Lower leg skin (tissue), 4 donors: ENCODE measurements at regions not wholly inside any gene's neighbourhood (a gene's known extent, or its start where the extent isn't known, plus 50 kb on each side); places are given as distances from the start of the nearest gene placed in this dataset.

Experiments
- DNase-seq, 2 donors: peaks; one replicate each; pipeline ENCODE4 v3.0.0-alpha.2; 2019; ENCODE audit warnings: low spot score in 2 of 2
- H3K4me3 ChIP-seq: fragments of 200-600 bp; sonication (generic); 2 replicates; pipeline ENCODE4 v1.5.1; 2017; ENCODE audit warnings: mild to moderate bottlenecking, low read depth; ENCODE audit not compliant: poor library complexity, severe bottlenecking
- CTCF ChIP-seq, 3 donors: fragments of 450-650 bp; IDR thresholded peaks; one replicate each; pipeline ENCODE4 v1.5.1; 2016; ENCODE audit warnings: antibody characterized with exemption in 3 of 3, mild to moderate bottlenecking in 3 of 3, moderate library complexity in 2 of 3
- POLR2A ChIP-seq, 2 donors: fragments of 450-650 bp; IDR thresholded peaks; one replicate each; pipeline ENCODE4 v1.6.1; 2016 to 2017; ENCODE audit warnings: antibody characterized with exemption in 2 of 2, mild to moderate bottlenecking in 1 of 2, moderate library complexity in 1 of 2
- WGBS, 2 donors: methylation state at CpG; one replicate each; pipeline ENCODE4 v1.1.5; 2018; 5-methylcytosine and 5-hydroxymethylcytosine counted together
- intact Hi-C: fragments of 100-400 bp; cut with DNase I; formaldehyde crosslinking; loops from one replicate; pipeline ENCODE4 v1.15.0; 2023; ENCODE audit warnings: low total_unique reads

GRCh38 chr19:16016226-16017137 is 59.8 kb upstream of the TPM4 start:
- DNase-seq = peak in 1 of 2 donors; percentile 80
- 88% methylated on average over 14 of the region's 15 CpGs for WGBS, 2 donors
- intact Hi-C loops = loop anchor here (5.0 kb wide), 1 partner anchor 744 kb away; no protein-coding TSS in a partner anchor

GRCh38 chr19:16017138-16017490 is 59.2 kb upstream of the TPM4 start:
- WGBS, 2 donors = 85 to 87% methylated on average over 10 to 11 of the region's 11 CpGs
- no peak overlapping the region for H3K4me3 ChIP-seq
- DNase-seq = peak in 1 of 2 donors; percentile 69
- TF ChIP-seq CTCF (IDR thresholded peaks at IDR 0.05) = no peak
- TF ChIP-seq POLR2A (IDR thresholded peaks at IDR 0.05) = no peak
- intact Hi-C loops = loop anchor here (5.0 kb wide), 1 partner anchor 745 kb away; no protein-coding TSS in a partner anchor

More at GRCh38 chr19:16016226-16017137, 59.8 kb upstream of the TPM4 start:
- H3K4me3 ChIP-seq = no peak overlapping the region
- TF ChIP-seq POLR2A (IDR thresholded peaks at IDR 0.05) = no peak
- TF ChIP-seq CTCF (IDR thresholded peaks at IDR 0.05) = no peak

GRCh38 chr19:16018106-16018755 is 58.1 kb upstream of the TPM4 start:
- intact Hi-C loops = loop anchor here (5.0 kb wide), 1 partner anchor 746 kb away; no protein-coding TSS in a partner anchor
- 91 to 93% methylated on average over 13 to 17 of the region's 17 CpGs for WGBS, 2 donors
- DNase-seq = peak in 1 of 2 donors; percentile 72
- H3K4me3 ChIP-seq = no peak overlapping the region
- no peak for TF ChIP-seq POLR2A (IDR thresholded peaks at IDR 0.05)
- no peak for TF ChIP-seq CTCF (IDR thresholded peaks at IDR 0.05)

GRCh38 chr19:16018801-16019551 is 57.3 kb upstream of the TPM4 start:
- TF ChIP-seq POLR2A (IDR thresholded peaks at IDR 0.05) (no peak), CTCF (IDR thresholded peaks at IDR 0.05) (no peak)
- DNase-seq = peak in 1 of 2 donors; percentile 65
- intact Hi-C loops = loop anchor here (5.0 kb wide), 1 partner anchor 747 kb away; no protein-coding TSS in a partner anchor
- WGBS, 2 donors = 64 to 74% methylated on average over 12 to 13 of the region's 13 CpGs
- no peak overlapping the region for H3K4me3 ChIP-seq

GRCh38 chr19:16019691-16020448 is 56.4 kb upstream of the TPM4 start:
- peak in 1 of 2 donors; percentile 78 for DNase-seq
- TF ChIP-seq POLR2A (IDR thresholded peaks at IDR 0.05) (no peak), CTCF (IDR thresholded peaks at IDR 0.05) (no peak)
- WGBS, 2 donors = 74 to 79% methylated on average over 20 to 22 of the region's 24 CpGs
- intact Hi-C loops = loop anchor here (5.0 kb wide), 1 partner anchor 748 kb away; no protein-coding TSS in a partner anchor
- no peak overlapping the region for H3K4me3 ChIP-seq
